ENCODE measurements at regions not wholly inside any gene's neighbourhood (a gene's known extent, or its start where the extent isn't known, plus 50 kb on each side); places are given as distances from the start of the nearest gene placed in this dataset.

DNA sequence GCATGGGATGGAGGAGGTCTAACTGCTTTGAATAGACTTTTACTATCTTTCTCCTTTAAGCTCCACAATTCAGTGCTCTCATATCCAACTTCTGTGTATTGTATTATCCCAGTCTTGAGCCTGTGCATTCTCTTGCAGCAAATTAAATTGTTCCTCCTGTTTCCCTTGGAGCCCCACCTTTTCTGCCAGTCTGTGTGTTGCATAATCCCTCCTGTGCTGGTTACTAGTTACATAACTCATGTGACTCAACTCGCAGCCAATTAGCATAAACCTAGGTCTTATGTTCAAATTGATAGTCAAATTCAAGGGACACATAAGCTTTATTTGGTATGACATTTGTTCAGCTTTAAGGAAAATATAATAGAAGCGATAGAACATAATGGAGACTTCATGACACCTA lies 1863.5 kb downstream of the MRPL39 start:
- H3K36me3 ChIP-seq (ENCODE audit: low read depth) = no peaks in the 10 kb centered on the region
- no peak for ATAC-seq
- no peaks in the 10 kb centered on the region for H3K4me1 ChIP-seq (ENCODE audit: low read depth)
- peaks cover 67% of the 10 kb centered on the region for H3K9me3 ChIP-seq
- no peak overlapping the region for H3K4me3 ChIP-seq
- TF ChIP-seq, protein P1, sequence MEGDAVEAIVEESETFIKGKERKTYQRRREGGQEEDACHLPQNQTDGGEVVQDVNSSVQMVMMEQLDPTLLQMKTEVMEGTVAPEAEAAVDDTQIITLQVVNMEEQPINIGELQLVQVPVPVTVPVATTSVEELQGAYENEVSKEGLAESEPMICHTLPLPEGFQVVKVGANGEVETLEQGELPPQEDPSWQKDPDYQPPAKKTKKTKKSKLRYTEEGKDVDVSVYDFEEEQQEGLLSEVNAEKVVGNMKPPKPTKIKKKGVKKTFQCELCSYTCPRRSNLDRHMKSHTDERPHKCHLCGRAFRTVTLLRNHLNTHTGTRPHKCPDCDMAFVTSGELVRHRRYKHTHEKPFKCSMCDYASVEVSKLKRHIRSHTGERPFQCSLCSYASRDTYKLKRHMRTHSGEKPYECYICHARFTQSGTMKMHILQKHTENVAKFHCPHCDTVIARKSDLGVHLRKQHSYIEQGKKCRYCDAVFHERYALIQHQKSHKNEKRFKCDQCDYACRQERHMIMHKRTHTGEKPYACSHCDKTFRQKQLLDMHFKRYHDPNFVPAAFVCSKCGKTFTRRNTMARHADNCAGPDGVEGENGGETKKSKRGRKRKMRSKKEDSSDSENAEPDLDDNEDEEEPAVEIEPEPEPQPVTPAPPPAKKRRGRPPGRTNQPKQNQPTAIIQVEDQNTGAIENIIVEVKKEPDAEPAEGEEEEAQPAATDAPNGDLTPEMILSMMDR (IDR thresholded peaks at IDR 0.05) = no peak
- no peak for DNase-seq
- intact Hi-C loops (cut with DNase I, micrococcal nuclease) = no loop called here

DNA sequence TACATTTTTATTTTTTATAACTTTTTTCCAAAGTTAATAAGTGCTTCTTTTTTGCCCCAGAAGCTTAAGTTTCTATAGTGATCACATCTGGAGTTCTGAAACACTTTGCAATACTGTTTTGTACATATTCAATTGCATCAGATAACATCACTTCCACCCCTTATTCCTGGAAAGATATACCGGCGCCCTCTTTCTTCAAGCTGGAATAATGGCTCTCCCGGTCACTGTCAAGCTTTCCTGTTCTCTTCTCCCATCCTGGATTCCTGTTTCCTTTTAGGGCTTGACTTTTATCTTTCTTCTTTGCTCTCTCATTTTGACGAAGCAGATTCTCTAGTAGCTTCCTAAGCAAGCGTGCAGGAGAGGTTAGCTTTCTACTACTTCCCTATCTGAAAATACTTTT lies 1866.8 kb downstream of the MRPL39 start:
- intact Hi-C loops (cut with DNase I, micrococcal nuclease) = no loop called here
- Histone ChIP-seq H3K4me1 (ENCODE audit: low read depth) (no peaks in the 10 kb centered on the region), H3K36me3 (ENCODE audit: low read depth) (no peaks in the 10 kb centered on the region), H3K4me3 (no peak overlapping the region), H3K9me3 (peaks cover 53% of the 10 kb centered on the region)
- ATAC-seq (no peak), DNase-seq (no peak)
- TF ChIP-seq, protein P1 (IDR thresholded peaks at IDR 0.05) = no peak

DNA sequence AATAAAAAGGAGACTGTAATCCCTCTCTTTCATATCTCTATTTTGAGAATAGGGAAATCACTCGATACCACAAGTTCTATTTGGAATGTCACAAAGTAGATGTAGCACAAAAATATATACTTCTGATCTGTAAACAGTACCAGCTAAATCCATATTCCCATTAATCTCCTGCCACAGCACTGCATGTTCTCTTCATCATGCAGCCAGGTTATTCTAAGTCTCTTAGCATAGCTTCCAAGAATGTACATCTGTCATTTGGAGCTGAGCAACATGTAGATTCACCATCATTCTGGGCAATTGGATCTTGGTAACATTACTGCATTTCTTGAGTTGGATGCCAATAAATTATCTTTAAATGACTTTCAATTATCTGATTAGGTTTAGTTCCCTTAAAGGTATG lies 1874.5 kb downstream of the MRPL39 start:
- Histone ChIP-seq H3K9me3 (peaks cover 28% of the 10 kb centered on the region), H3K36me3 (ENCODE audit: low read depth) (no peaks in the 10 kb centered on the region), H3K4me1 (ENCODE audit: low read depth) (no peaks in the 10 kb centered on the region), H3K4me3 (no peak overlapping the region)
- TF ChIP-seq, protein P1 (IDR thresholded peaks at IDR 0.05) = no peak
- intact Hi-C loops (cut with DNase I, micrococcal nuclease) = no loop called here
- ATAC-seq (no peak), DNase-seq (no peak)

DNA sequence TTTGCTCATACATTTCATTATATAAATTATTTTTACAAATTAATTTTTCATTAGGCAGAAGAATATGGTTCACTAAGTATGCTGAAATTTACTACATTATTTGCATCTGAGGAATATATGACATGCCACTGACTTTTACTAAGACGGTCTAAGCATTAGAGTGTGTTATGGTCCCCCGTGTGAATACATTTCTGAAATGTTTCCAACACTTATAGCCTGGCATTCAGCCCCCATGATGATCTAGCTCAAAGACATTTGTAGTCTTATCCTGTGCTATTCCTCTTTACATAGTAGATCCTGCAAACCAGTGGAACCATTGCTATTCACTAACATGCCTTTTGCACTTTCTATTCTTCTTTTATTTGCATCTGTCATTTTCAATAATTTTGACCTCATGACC lies 1878.0 kb downstream of the MRPL39 start:
- DNase-seq = no peak
- no peak for ATAC-seq
- Histone ChIP-seq H3K4me3 (no peak overlapping the region), H3K4me1 (ENCODE audit: low read depth) (no peaks in the 10 kb centered on the region), H3K9me3 (peaks cover 18% of the 10 kb centered on the region), H3K36me3 (ENCODE audit: low read depth) (no peaks in the 10 kb centered on the region)
- TF ChIP-seq, protein P1 (IDR thresholded peaks at IDR 0.05) = no peak
- intact Hi-C loops (cut with DNase I, micrococcal nuclease) = no loop called here

DNA sequence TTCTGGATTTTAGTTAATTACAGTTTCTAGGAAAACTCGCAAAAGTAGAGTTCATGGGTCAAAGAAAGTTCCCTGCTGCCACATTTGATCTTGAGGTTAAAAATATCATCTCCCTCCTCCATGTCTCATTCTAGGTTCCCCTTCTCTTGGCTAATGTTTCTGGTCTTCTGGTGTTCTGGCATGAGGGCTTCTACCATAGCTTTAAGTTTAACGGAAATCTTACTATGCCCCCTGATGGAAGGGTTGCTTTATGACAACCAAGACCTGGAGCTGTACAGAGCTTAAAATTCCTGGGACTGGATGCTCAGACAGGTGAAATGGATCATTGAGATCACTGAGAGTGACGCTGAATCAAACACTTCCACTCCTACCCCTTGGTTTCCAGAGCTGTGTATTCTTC lies 1881.7 kb downstream of the MRPL39 start:
- TF ChIP-seq, protein P1 (IDR thresholded peaks at IDR 0.05) = no peak
- Histone ChIP-seq H3K9me3 (peaks cover 30% of the 10 kb centered on the region), H3K4me1 (ENCODE audit: low read depth) (no peaks in the 10 kb centered on the region), H3K4me3 (no peak overlapping the region), H3K36me3 (ENCODE audit: low read depth) (no peaks in the 10 kb centered on the region)
- no peak for DNase-seq
- intact Hi-C loops (cut with DNase I, micrococcal nuclease) = no loop called here
- no peak for ATAC-seq

Data from mucosa of descending colon (tissue), 3 donors.